Kidney epithelial cell (primary cell): ENCODE measurements at regions not wholly inside any gene's neighbourhood (a gene's known extent, or its start where the extent isn't known, plus 50 kb on each side); places are given as distances from the start of the nearest gene placed in this dataset.

Source experiments
- DNase-seq: peaks from one replicate; pipeline ENCODE4 v3.0.0-alpha.2; 2010; ENCODE audit warnings: low read depth
- H3K27me3 ChIP-seq: 2 replicates; pipeline ENCODE4 v1.6.0; 2011; ENCODE audit warnings: low read length; ENCODE audit not compliant: control insufficient read depth, insufficient read depth
- H3K36me3 ChIP-seq: 2 replicates; pipeline ENCODE4 v1.5.1; 2011; ENCODE audit warnings: low read length; ENCODE audit not compliant: control insufficient read depth, insufficient read depth
- H3K4me3 ChIP-seq: 2 replicates; pipeline ENCODE4 v1.5.1; 2011; ENCODE audit warnings: low read depth, mild to moderate bottlenecking, control low read depth, low read length
- TF ChIP-seq, protein P1 (sequence below): IDR thresholded peaks from 2 replicates; pipeline ENCODE4 v1.5.1; 2011; ENCODE audit warnings: mild to moderate bottlenecking, moderate library complexity, low read length, control low read depth, inconsistent platforms; ENCODE audit not compliant: insufficient read depth, poor library complexity, severe bottlenecking

DNA sequence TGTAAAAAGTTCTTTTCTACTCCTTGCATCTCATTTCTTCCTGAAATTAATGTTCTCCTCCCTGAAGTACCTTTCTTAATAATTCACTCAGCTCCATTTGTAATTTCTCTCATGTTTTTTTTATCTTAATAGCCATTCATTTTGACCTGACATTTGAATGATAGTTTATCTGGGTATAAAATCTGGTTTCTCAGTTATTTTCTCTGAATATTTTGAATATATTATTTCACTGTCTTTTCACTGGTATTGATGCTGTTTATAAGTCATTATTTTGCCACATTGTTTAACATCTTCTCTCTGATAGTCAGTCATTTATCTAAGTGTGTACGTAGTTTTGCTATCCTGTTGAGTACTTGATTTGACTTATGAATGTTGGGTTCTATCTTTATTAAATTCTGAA lies 68.8 kb upstream of the ARHGAP18 start:
- TF ChIP-seq, protein P1, sequence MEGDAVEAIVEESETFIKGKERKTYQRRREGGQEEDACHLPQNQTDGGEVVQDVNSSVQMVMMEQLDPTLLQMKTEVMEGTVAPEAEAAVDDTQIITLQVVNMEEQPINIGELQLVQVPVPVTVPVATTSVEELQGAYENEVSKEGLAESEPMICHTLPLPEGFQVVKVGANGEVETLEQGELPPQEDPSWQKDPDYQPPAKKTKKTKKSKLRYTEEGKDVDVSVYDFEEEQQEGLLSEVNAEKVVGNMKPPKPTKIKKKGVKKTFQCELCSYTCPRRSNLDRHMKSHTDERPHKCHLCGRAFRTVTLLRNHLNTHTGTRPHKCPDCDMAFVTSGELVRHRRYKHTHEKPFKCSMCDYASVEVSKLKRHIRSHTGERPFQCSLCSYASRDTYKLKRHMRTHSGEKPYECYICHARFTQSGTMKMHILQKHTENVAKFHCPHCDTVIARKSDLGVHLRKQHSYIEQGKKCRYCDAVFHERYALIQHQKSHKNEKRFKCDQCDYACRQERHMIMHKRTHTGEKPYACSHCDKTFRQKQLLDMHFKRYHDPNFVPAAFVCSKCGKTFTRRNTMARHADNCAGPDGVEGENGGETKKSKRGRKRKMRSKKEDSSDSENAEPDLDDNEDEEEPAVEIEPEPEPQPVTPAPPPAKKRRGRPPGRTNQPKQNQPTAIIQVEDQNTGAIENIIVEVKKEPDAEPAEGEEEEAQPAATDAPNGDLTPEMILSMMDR, result no peak
- no peak overlapping the region for H3K4me3 ChIP-seq
- H3K36me3 ChIP-seq, result no peaks in the 10 kb centered on the region
- no peak for DNase-seq
- H3K27me3 ChIP-seq, result no peaks in the 10 kb centered on the region

DNA sequence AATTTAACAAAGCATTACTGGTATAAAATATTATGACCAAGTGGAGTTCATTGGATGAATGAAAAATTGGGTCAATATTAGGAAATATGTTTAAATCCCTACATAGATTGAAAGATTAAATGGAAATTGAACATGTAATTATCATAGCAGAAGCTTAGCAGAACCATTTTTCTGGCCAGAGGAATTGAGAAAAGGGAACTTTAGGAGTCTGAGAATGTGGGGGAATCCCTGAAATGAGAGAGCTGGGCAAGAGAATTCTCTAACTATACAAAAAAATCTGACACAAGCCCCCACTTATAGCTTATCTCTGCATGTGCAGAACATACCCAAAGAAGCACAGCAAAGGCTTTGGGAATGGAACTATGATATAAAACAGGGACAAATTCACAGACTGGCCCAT lies 67.4 kb upstream of the ARHGAP18 start:
- H3K27me3 ChIP-seq, result no peaks in the 10 kb centered on the region
- TF ChIP-seq, protein P1, result no peak
- H3K36me3 ChIP-seq, result no peaks in the 10 kb centered on the region
- no peak overlapping the region for H3K4me3 ChIP-seq
- no peak for DNase-seq

DNA sequence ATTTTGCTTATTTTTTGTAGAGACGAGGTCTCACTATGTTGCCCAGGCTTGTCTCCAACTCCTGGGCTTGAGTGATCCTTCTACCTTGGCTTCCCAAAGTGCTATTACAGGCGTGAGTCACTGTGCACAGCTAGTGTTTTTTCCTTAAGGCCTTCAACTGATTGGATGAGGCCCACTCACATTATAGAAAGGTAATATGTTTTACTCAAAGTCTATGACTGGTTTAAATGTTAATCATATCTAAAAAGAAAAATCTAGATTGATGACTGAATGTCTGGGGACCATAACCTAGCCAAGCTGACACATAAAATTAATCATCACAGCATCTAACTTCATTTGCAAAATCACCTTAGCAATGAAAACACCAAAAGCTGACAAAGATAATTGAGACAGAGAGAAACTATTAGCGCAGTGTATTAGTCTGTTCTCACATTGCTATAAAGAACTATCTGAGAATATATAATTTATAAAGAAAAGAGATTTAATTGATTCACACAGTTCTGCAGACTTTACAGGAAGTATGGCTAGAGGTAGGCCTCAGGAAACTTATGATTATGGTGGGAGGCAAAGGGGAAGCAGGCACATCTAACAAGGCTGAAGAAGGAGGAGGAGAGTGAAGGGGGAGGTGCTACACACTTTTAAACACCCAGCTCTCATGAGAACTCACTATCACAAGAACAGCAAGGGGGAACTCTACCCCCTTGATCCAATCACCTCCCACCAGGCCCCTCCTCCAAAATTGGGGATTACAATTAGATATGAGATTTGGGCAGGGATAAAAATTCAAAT lies 66.8 kb upstream of the ARHGAP18 start:
- Histone ChIP-seq H3K27me3 (no peaks in the 10 kb centered on the region), H3K4me3 (no peak overlapping the region), H3K36me3 (no peaks in the 10 kb centered on the region)
- no peak for DNase-seq
- TF ChIP-seq, protein P1, result no peak

DNA sequence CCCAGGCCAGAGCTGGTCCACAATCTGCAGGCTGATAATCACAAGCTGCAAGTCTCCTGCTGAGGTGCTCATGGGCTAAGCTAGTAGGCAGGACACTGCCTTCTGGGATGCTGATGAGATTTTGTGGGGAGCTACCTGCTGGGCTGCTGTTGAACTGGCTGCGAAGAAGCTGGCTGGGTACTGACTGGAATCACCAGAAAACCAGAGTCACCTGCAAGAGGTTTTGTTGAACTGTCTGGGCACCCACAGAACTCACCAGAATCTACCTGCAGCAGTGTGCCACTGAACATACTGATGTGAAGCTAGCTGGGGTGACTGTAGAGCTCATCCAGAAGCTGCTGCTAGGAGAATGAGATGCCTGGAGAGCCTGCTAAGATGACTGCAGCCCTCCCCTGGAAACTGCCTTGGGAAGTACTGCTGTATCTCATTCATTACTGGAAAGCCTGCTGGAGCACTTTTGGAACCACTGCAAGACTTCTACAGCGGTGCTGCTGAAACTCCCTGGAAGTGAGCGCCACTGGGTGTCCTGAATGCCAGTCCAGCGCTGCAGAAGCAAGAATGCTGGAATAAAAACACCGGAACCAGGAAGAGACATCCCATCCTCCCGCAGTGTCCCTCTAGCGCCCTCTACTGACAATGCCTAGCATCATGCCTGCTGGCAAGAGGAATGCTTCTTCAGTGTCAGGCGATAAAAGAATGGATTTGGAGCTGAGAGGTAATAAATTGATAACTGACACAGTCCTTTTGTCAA lies 64.9 kb upstream of the ARHGAP18 start:
- H3K36me3 ChIP-seq, result no peaks in the 10 kb centered on the region
- peak; percentile 35 for DNase-seq
- H3K27me3 ChIP-seq, result no peaks in the 10 kb centered on the region
- TF ChIP-seq, protein P1, result peak; percentile 97
- H3K4me3 ChIP-seq, result no peak overlapping the region

DNA sequence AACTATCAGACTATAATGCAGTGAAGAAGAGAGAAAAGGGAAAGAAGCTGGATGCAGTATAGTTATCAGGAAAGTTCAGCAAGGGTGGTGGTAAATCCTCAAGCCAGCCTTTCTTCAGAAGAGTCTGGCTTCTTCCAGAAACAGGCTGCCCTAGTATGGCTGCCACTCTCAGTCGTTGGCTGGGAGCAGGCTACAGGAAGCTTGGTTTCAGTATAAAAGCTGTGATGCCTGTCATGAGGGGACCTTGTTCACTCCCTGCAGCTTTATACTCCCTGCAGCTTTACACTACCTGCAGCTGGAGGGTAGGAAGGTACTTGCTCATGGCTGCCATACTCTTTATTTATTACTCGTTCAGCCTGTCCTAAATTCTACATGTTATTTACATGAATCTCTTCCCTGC lies 63.3 kb upstream of the ARHGAP18 start:
- no peaks in the 10 kb centered on the region for H3K27me3 ChIP-seq
- H3K4me3 ChIP-seq, result no peak overlapping the region
- no peak for DNase-seq
- H3K36me3 ChIP-seq, result no peaks in the 10 kb centered on the region
- TF ChIP-seq, protein P1, result no peak
